ENCODE measurements at regions not wholly inside any gene's neighbourhood (a gene's known extent, or its start where the extent isn't known, plus 50 kb on each side); places are given as distances from the start of the nearest gene placed in this dataset.

DNA sequence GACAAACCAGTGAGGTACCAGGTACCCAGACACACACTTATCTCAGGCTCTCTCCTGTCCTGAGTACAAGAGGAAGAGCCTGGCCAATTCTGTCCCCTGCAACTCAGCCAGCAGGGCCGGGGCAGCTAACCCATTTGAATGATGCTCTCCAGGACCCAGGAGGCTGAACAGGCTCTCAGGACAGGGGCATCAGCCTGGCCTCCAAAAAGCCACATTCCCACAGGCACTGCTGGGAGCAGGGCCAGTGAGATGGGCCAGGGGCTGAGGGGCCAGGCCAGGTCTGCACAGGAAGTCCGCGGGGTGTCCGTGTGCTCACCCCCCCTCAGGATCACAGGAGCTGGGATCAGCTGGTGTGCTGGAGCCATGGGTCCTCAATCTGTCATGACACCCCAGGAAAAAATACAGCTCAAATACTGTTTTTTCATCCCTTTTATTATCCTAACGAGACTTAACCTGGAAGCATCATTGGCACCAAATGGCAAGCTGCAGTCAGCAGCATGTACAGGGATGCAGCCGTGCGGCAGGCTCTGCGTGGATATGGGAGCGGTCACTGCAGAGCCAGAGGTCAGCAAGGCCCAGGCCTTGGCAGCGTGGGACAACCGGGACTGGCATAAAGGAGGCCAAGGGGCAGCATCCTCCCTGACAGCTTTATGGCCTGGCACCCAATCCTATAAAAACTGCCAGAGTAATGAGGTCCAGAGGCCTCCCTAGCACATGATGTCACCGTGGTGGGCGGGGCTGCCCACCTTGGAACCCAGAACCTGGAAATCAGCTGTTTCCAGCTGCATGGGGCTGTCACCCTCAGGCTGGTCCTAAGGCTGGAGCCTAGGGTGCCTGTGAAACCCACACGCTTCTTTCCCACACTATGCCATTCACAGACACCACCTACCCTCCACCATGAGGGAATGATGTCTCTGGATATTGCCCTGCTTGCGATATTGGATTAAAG is 276.7 kb downstream of the C16orf95 start:
- H3K36me3 ChIP-seq (ENCODE audit: control insufficient read depth, insufficient read depth, low read length): no peaks in the 10 kb centered on the region
- H3K4me3 ChIP-seq (ENCODE audit: low read depth, low read length): no peak overlapping the region
- H3K9me3 ChIP-seq (ENCODE audit: control insufficient read depth, low read length): no peaks in the 10 kb centered on the region
- peak overlapping the region; percentile 13 for H2AFZ ChIP-seq
- no peak overlapping the region for H3K27ac ChIP-seq
- no peaks in the 10 kb centered on the region for H3K27me3 ChIP-seq (ENCODE audit: control insufficient read depth, insufficient read depth, low read length)
- no peak overlapping the region for H3K4me2 ChIP-seq (ENCODE audit: low read length)
- H3K9ac ChIP-seq: no peak overlapping the region
- H3K79me2 ChIP-seq: no peaks in the 10 kb centered on the region
- TF ChIP-seq, protein P1, sequence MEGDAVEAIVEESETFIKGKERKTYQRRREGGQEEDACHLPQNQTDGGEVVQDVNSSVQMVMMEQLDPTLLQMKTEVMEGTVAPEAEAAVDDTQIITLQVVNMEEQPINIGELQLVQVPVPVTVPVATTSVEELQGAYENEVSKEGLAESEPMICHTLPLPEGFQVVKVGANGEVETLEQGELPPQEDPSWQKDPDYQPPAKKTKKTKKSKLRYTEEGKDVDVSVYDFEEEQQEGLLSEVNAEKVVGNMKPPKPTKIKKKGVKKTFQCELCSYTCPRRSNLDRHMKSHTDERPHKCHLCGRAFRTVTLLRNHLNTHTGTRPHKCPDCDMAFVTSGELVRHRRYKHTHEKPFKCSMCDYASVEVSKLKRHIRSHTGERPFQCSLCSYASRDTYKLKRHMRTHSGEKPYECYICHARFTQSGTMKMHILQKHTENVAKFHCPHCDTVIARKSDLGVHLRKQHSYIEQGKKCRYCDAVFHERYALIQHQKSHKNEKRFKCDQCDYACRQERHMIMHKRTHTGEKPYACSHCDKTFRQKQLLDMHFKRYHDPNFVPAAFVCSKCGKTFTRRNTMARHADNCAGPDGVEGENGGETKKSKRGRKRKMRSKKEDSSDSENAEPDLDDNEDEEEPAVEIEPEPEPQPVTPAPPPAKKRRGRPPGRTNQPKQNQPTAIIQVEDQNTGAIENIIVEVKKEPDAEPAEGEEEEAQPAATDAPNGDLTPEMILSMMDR (IDR thresholded peaks at IDR 0.05): no peak
- H3K4me1 ChIP-seq: peaks cover 35% of the 10 kb centered on the region

DNA sequence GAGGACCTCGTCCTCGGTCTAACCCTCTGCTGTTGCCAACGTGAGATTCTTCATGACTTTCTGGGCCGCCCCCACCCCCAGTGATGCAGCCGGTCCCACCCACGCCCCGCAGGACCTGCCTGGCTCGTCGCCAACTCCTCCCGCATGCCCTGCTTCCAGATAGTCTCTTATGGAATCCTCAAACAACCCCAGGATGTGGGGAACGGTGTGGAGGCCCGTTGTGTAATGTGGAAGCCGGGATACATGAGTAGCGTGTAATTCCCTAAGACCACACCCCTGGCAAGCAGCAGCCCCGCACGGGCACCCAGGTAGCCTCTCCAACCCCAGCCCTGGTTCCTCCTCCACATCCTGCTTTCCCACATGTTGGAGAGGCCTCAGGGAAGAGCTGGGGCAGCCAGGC is 275.9 kb downstream of the C16orf95 start:
- Histone ChIP-seq H3K27ac (no peak overlapping the region), H3K4me3 (ENCODE audit: low read depth, low read length) (no peak overlapping the region), H3K79me2 (no peaks in the 10 kb centered on the region), H3K4me2 (ENCODE audit: low read length) (no peak overlapping the region), H2AFZ (peak overlapping the region; percentile 13), H3K27me3 (ENCODE audit: control insufficient read depth, insufficient read depth, low read length) (no peaks in the 10 kb centered on the region), H3K9ac (no peak overlapping the region), H3K4me1 (peaks cover 38% of the 10 kb centered on the region), H3K36me3 (ENCODE audit: control insufficient read depth, insufficient read depth, low read length) (no peaks in the 10 kb centered on the region), H3K9me3 (ENCODE audit: control insufficient read depth, low read length) (no peaks in the 10 kb centered on the region)
- TF ChIP-seq, protein P1 (IDR thresholded peaks at IDR 0.05): no peak

DNA sequence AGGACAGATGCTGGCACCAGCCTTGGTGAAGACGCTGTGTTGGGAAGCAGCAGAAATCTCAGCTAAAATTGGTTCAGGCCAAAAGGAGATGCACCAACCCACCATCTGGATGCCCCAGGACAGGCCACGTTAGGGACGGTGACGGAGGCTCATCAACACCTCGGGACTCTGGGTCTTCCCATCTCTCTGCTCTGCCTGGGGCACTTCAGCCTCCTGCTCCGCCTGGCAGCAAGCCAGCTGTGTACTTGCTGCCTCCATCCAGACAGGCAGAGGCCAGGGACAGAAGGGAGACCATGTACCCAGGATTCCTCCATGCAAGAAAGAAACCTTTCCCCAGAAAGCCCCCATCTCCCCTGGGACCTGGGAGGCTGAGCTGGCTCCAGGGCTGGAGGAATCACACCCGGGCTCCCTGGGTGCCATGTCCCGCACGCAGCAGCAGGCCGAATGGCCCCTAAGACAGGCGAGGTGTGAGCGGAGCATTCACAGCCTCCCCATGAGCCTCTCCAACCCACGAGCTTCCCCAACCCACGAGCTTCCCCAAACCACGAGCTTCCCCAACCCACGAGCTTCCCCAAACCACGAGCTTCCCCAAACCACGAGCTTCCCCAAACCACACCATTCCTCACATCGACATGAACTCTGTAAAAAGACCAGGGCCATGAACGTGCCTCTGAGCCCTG is 274.5 kb downstream of the C16orf95 start:
- Histone ChIP-seq H3K36me3 (ENCODE audit: control insufficient read depth, insufficient read depth, low read length) (no peaks in the 10 kb centered on the region), H3K4me2 (ENCODE audit: low read length) (no peak overlapping the region), H3K4me1 (peaks cover 51% of the 10 kb centered on the region), H3K27ac (no peak overlapping the region), H2AFZ (no peak overlapping the region), H3K9me3 (ENCODE audit: control insufficient read depth, low read length) (no peaks in the 10 kb centered on the region), H3K4me3 (ENCODE audit: low read depth, low read length) (no peak overlapping the region), H3K9ac (no peak overlapping the region), H3K79me2 (no peaks in the 10 kb centered on the region), H3K27me3 (ENCODE audit: control insufficient read depth, insufficient read depth, low read length) (no peaks in the 10 kb centered on the region)
- TF ChIP-seq, protein P1 (IDR thresholded peaks at IDR 0.05): no peak

DNA sequence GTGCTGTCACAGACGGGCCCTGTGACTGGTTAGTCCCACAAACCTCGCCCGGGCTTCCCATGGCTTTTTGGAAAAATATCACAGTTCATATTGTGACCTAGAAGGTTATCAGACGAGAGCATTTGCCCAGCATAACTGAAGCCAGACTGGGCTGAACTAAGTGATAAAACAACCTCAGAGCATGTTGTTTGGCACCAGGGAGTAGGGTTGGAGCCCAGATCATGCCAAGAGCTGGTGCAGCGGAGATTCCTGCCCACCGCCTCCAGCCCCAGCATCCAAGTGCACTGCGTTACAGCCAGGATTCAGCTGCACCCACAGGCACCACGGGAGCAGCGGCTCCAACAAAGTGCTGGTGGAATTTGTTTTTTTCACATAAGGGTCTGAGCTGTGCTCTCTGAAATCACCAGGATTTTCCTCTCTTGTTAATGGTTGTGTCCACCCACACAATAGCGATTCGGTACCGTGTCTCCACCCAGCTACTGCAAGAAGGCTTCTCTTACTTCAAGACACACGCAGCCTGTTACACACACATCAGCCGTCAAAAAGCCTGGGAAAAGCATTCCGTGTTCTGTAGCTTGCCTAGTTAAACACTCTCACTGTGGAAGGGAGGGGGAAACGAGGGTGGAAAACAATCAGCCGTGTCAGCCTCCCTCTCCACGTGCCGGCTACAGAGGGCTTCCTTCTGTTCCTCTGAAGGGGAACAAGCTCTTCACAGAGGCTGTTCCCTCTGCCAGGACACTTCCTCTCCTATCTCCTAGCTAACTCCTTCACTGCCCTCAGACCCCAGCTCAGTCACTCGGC is 273.8 kb downstream of the C16orf95 start:
- no peaks in the 10 kb centered on the region for H3K27me3 ChIP-seq (ENCODE audit: control insufficient read depth, insufficient read depth, low read length)
- no peaks in the 10 kb centered on the region for H3K79me2 ChIP-seq
- H3K4me3 ChIP-seq (ENCODE audit: low read depth, low read length): no peak overlapping the region
- peaks cover 56% of the 10 kb centered on the region for H3K4me1 ChIP-seq
- no peak overlapping the region for H3K4me2 ChIP-seq (ENCODE audit: low read length)
- H3K27ac ChIP-seq: no peak overlapping the region
- H3K9me3 ChIP-seq (ENCODE audit: control insufficient read depth, low read length): no peaks in the 10 kb centered on the region
- TF ChIP-seq, protein P1 (IDR thresholded peaks at IDR 0.05): no peak
- H3K36me3 ChIP-seq (ENCODE audit: control insufficient read depth, insufficient read depth, low read length): no peaks in the 10 kb centered on the region
- peak overlapping the region; percentile 43 for H2AFZ ChIP-seq
- H3K9ac ChIP-seq: no peak overlapping the region
